HEK293 (cell line): ENCODE measurements at regions not wholly inside any gene's neighbourhood (a gene's known extent, or its start where the extent isn't known, plus 50 kb on each side); places are given as distances from the start of the nearest gene placed in this dataset.

Experiments
- CTCF ChIA-PET: fragments of 350-600 bp; formaldehyde crosslinking; extraction: SDS; loops from one replicate; lab custom pipeline; 2021; ENCODE audit warnings: antibody characterized with exemption; lab: Yijun Ruan, JAX
- POLR2A ChIA-PET: fragments of 300-600 bp; formaldehyde crosslinking; extraction: SDS; loops from one replicate; lab custom pipeline; 2020; ENCODE audit warnings: antibody characterized with exemption, inconsistent platforms; lab: Yijun Ruan, JAX
- H3K27ac ChIP-seq: fragments of 200-500 bp; sonication (Bioruptor generic); 2 replicates; pipeline ENCODE4 v1.5.1; 2014; ENCODE audit warnings: low read depth, low read length, control low read depth, inconsistent platforms; ENCODE audit errors: extremely low read depth
- H3K36me3 ChIP-seq, 2 experiments: fragments of 200-500 bp in 1 of 2; sonication (Bioruptor generic) in 1 of 2; 1 replicate in 1 of 2; 2 replicates in 1 of 2; pipeline ENCODE4 v1.5.1; 2014 to 2017; ENCODE audit warnings: inconsistent platforms in 2 of 2, low read length in 2 of 2; ENCODE audit not compliant: control insufficient read depth in 2 of 2, insufficient read depth in 1 of 2
- H3K4me1 ChIP-seq: fragments of 200-500 bp; sonication (Bioruptor generic); 2 replicates; pipeline ENCODE4 v1.5.1; 2014; ENCODE audit warnings: mild to moderate bottlenecking, low read length, inconsistent platforms; ENCODE audit not compliant: control insufficient read depth, insufficient read depth
- H3K4me3 ChIP-seq: 2 replicates; pipeline ENCODE4 v1.5.1; 2011; ENCODE audit warnings: low read depth, mild to moderate bottlenecking, control low read depth, low read length, moderate library complexity
- H3K9me3 ChIP-seq: fragments of 200-500 bp; sonication (Bioruptor generic); 2 replicates; pipeline ENCODE4 v1.5.1; 2014; ENCODE audit warnings: low read depth, low read length, inconsistent platforms; ENCODE audit not compliant: control insufficient read depth, insufficient read depth
- AEBP2 ChIP-seq: fragments of 450-650 bp; formaldehyde crosslinking; IDR thresholded peaks from 2 replicates; pipeline ENCODE4 v1.5.1; 2016; ENCODE audit warnings: missing biosample characterization, missing genetic modification characterization, borderline replicate concordance
- GLI4 ChIP-seq: fragments of 450-650 bp; formaldehyde crosslinking; IDR thresholded peaks from 2 replicates; pipeline ENCODE4 v1.5.1; 2016; ENCODE audit warnings: missing biosample characterization, missing genetic modification characterization
- INSM2 ChIP-seq: fragments of 450-650 bp; formaldehyde crosslinking; IDR thresholded peaks from 2 replicates; pipeline ENCODE4 v1.5.1; 2016; ENCODE audit warnings: missing biosample characterization, missing genetic modification characterization
- KLF16 ChIP-seq: fragments of 450-650 bp; formaldehyde crosslinking; IDR thresholded peaks from 2 replicates; pipeline ENCODE4 v1.5.1; 2017; ENCODE audit warnings: missing biosample characterization, missing genetic modification characterization
- PRDM2 ChIP-seq: fragments of 450-650 bp; formaldehyde crosslinking; IDR thresholded peaks from 2 replicates; pipeline ENCODE4 v1.5.1; 2016; ENCODE audit warnings: missing biosample characterization, missing genetic modification characterization, borderline replicate concordance
- RBAK ChIP-seq: fragments of 450-650 bp; formaldehyde crosslinking; IDR thresholded peaks from 2 replicates; pipeline ENCODE4 v1.5.1; 2016; ENCODE audit warnings: missing biosample characterization, missing genetic modification characterization
- YY2 ChIP-seq: fragments of 450-650 bp; formaldehyde crosslinking; IDR thresholded peaks from 2 replicates; pipeline ENCODE4 v1.5.1; 2016; ENCODE audit warnings: missing biosample characterization, missing genetic modification characterization
- ZNF10 ChIP-seq: fragments of 450-650 bp; formaldehyde crosslinking; IDR thresholded peaks from 2 replicates; pipeline ENCODE4 v1.5.1; 2017; ENCODE audit warnings: missing biosample characterization, missing genetic modification characterization
- ZNF121 ChIP-seq: fragments of 450-650 bp; formaldehyde crosslinking; IDR thresholded peaks from 2 replicates; pipeline ENCODE4 v1.5.1; 2016; ENCODE audit warnings: missing biosample characterization, missing genetic modification characterization
- ZNF140 ChIP-seq: fragments of 450-650 bp; formaldehyde crosslinking; IDR thresholded peaks from 2 replicates; pipeline ENCODE4 v1.5.1; 2016; ENCODE audit warnings: missing biosample characterization, missing genetic modification characterization
- ZNF146 ChIP-seq: fragments of 450-650 bp; formaldehyde crosslinking; IDR thresholded peaks from 2 replicates; pipeline ENCODE4 v1.5.1; 2016; ENCODE audit warnings: missing biosample characterization, missing genetic modification characterization
- ZNF157 ChIP-seq: fragments of 450-650 bp; formaldehyde crosslinking; IDR thresholded peaks from 2 replicates; pipeline ENCODE4 v1.5.1; 2016; ENCODE audit warnings: missing biosample characterization, missing genetic modification characterization
- ZNF16 ChIP-seq: fragments of 450-650 bp; formaldehyde crosslinking; IDR thresholded peaks from 2 replicates; pipeline ENCODE4 v1.5.1; 2016; ENCODE audit warnings: low read depth, missing biosample characterization, missing genetic modification characterization
- ZNF202 ChIP-seq: fragments of 450-650 bp; formaldehyde crosslinking; IDR thresholded peaks from 2 replicates; pipeline ENCODE4 v1.5.1; 2016; ENCODE audit warnings: missing biosample characterization, missing genetic modification characterization, borderline replicate concordance
- ZNF324 ChIP-seq: fragments of 450-650 bp; formaldehyde crosslinking; IDR thresholded peaks from 2 replicates; pipeline ENCODE4 v1.5.1; 2016; ENCODE audit warnings: missing biosample characterization, missing genetic modification characterization
- ZNF558 ChIP-seq: fragments of 450-650 bp; formaldehyde crosslinking; IDR thresholded peaks from 2 replicates; pipeline ENCODE4 v1.5.1; 2016; ENCODE audit warnings: missing biosample characterization, missing genetic modification characterization
- ZNF621 ChIP-seq: fragments of 450-650 bp; formaldehyde crosslinking; IDR thresholded peaks from 2 replicates; pipeline ENCODE4 v1.5.1; 2017; ENCODE audit warnings: missing biosample characterization, missing genetic modification characterization
- ZNF623 ChIP-seq: fragments of 450-650 bp; formaldehyde crosslinking; IDR thresholded peaks from 2 replicates; pipeline ENCODE4 v1.5.1; 2016; ENCODE audit warnings: missing biosample characterization, missing genetic modification characterization
- ZNF776 ChIP-seq: fragments of 450-650 bp; formaldehyde crosslinking; IDR thresholded peaks from 2 replicates; pipeline ENCODE4 v1.5.0; 2017; ENCODE audit warnings: missing biosample characterization, missing genetic modification characterization, borderline replicate concordance
- ZNF791 ChIP-seq: fragments of 450-650 bp; formaldehyde crosslinking; IDR thresholded peaks from 2 replicates; pipeline ENCODE4 v1.5.1; 2016; ENCODE audit warnings: missing biosample characterization, missing genetic modification characterization
- ZNF792 ChIP-seq: fragments of 450-650 bp; formaldehyde crosslinking; IDR thresholded peaks from 2 replicates; pipeline ENCODE4 v1.5.1; 2016; ENCODE audit warnings: missing biosample characterization, missing genetic modification characterization
- ZNF843 ChIP-seq: fragments of 450-650 bp; formaldehyde crosslinking; IDR thresholded peaks from 2 replicates; pipeline ENCODE4 v1.5.1; 2016; ENCODE audit warnings: missing biosample characterization, missing genetic modification characterization
- ZSCAN18 ChIP-seq: fragments of 450-650 bp; formaldehyde crosslinking; IDR thresholded peaks from 2 replicates; pipeline ENCODE4 v1.5.1; 2016; ENCODE audit warnings: missing biosample characterization, missing genetic modification characterization

- Histone ChIP-seq H3K36me3 (no peaks in the 10 kb centered on the region), H3K9me3 (no peaks in the 10 kb centered on the region), H3K4me3 (no peak overlapping the region), H3K4me1 (0 out of 2 replicates have a peak, but pooled peaks cover 3% of the 10 kb centered on the region), H3K27ac (no peak overlapping the region)
- POLR2A ChIA-PET: no interaction called here
- no peak for TF ChIP-seq INSM2
- no peak for TF ChIP-seq ZNF157 (tag by site-specific recombination)
- TF ChIP-seq ZNF121 (tag by site-specific recombination): no peak
- no peak for TF ChIP-seq KLF16 (tag by site-specific recombination)
- TF ChIP-seq RBAK: no peak
- TF ChIP-seq ZNF146 (tag by site-specific recombination): no peak
- TF ChIP-seq ZNF140 (tag by site-specific recombination): no peak
- CTCF ChIA-PET: no interaction called here
Measured at GRCh38 chr10:78614744-78615143, 454.0 kb upstream of the ZMIZ1 start.

- ChIA-PET POLR2A (no interaction called here), CTCF (no interaction called here)
- Histone ChIP-seq H3K4me1 (peaks cover 3% of the 10 kb centered on the region; the same call in 1 of the 2 replicates), H3K27ac (no peak overlapping the region), H3K4me3 (no peak overlapping the region), H3K36me3 (no peaks in the 10 kb centered on the region), H3K9me3 (no peaks in the 10 kb centered on the region)
- TF ChIP-seq YY2 (tag by site-specific recombination): no peak
- TF ChIP-seq ZNF324: no peak
- TF ChIP-seq AEBP2: no peak
Measured at GRCh38 chr10:78616125-78616695, 452.6 kb upstream of the ZMIZ1 start.

GRCh38 chr10:78617115-78617514 lies 451.7 kb upstream of the ZMIZ1 start:
- no peak overlapping the region for H3K27ac ChIP-seq
- no peaks in the 10 kb centered on the region for H3K9me3 ChIP-seq
- ChIA-PET POLR2A (interaction anchor here (0.6 kb wide), 1 partner anchor 855 kb away, joined by 3 read pairs; no protein-coding TSS in a partner anchor), CTCF (interaction anchor here (1.2 kb wide), 1 partner anchor 11 kb away, joined by 5 read pairs; no protein-coding TSS in a partner anchor)
- no peak overlapping the region for H3K4me3 ChIP-seq
- H3K4me1 ChIP-seq: no peaks in the 10 kb centered on the region; the same call in 1 of the 2 replicates
- no peaks in the 10 kb centered on the region for H3K36me3 ChIP-seq
- TF ChIP-seq ZNF623 (tag by site-specific recombination): no peak
- no peak for TF ChIP-seq ZNF10 (tag by site-specific recombination)
- TF ChIP-seq ZNF16: no peak
- no peak for TF ChIP-seq ZNF776 (tag by site-specific recombination)
- no peak for TF ChIP-seq ZNF558 (tag by site-specific recombination)
- TF ChIP-seq ZNF202 (tag by site-specific recombination): no peak
- TF ChIP-seq ZNF843 (tag by site-specific recombination): no peak
- no peak for TF ChIP-seq ZNF621 (tag by site-specific recombination)
- TF ChIP-seq RBAK: no peak
- TF ChIP-seq PRDM2: no peak
- TF ChIP-seq GLI4 (tag by site-specific recombination): no peak
- no peak for TF ChIP-seq ZNF792 (tag by site-specific recombination)
- TF ChIP-seq ZNF121 (tag by site-specific recombination): no peak
- TF ChIP-seq ZSCAN18 (tag by site-specific recombination): no peak
- no peak for TF ChIP-seq ZNF791 (tag by site-specific recombination)
